ENCODE measurements at regions not wholly inside any gene's neighbourhood (a gene's known extent, or its start where the extent isn't known, plus 50 kb on each side); places are given as distances from the start of the nearest gene placed in this dataset.

DNA sequence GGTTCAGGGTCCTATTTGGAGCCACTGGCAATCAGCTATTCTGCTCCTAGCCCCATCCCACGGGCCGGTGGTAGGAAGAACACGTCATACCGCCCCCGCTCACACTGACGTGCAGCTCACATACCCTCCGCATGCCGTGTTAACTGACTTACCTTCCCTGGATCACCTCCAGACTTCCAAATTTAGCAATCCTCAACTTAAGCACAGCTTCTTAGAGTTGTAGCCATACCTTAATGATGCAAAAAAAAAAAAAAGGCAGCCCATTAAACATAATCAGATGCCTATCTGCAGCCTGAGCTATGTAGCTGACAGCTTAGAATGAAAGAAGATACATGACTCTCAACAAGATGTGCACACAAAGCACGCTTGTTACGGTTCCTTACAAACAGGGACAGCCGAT, 93.0 kb downstream of the IRX2 start:
- Histone ChIP-seq H3K4me2 (ENCODE audit: low read length) (no peak overlapping the region), H3K36me3 (ENCODE audit: insufficient read depth, low read length) (no peaks in the 10 kb centered on the region), H3K27ac (ENCODE audit: low read depth, low read length, poor library complexity, severe bottlenecking) (no peak overlapping the region), H3K27me3 (ENCODE audit: insufficient read depth, low read length) (no peaks in the 10 kb centered on the region), H3K4me1 (ENCODE audit: insufficient read depth, low read length, severe bottlenecking) (no peaks in the 10 kb centered on the region), H3K9me2 (ENCODE audit: low read depth, low read length) (no peaks in the 10 kb centered on the region), H3K9ac (ENCODE audit: low read length) (no peak overlapping the region), H4K20me1 (ENCODE audit: insufficient read depth, low read length) (no peaks in the 10 kb centered on the region), H3K9me3 (ENCODE audit: low read length) (no peaks in the 10 kb centered on the region), H3F3A (ENCODE audit: insufficient read depth, low read length) (no peaks in the 10 kb centered on the region), H3K79me2 (ENCODE audit: insufficient read depth, low read length) (no peaks in the 10 kb centered on the region), H2AFZ (ENCODE audit: low read length) (no peak overlapping the region), H3K4me3 (ENCODE audit: low read depth, low read length, poor library complexity, severe bottlenecking) (no peak overlapping the region)
- TF ChIP-seq, protein P1, sequence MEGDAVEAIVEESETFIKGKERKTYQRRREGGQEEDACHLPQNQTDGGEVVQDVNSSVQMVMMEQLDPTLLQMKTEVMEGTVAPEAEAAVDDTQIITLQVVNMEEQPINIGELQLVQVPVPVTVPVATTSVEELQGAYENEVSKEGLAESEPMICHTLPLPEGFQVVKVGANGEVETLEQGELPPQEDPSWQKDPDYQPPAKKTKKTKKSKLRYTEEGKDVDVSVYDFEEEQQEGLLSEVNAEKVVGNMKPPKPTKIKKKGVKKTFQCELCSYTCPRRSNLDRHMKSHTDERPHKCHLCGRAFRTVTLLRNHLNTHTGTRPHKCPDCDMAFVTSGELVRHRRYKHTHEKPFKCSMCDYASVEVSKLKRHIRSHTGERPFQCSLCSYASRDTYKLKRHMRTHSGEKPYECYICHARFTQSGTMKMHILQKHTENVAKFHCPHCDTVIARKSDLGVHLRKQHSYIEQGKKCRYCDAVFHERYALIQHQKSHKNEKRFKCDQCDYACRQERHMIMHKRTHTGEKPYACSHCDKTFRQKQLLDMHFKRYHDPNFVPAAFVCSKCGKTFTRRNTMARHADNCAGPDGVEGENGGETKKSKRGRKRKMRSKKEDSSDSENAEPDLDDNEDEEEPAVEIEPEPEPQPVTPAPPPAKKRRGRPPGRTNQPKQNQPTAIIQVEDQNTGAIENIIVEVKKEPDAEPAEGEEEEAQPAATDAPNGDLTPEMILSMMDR (IDR thresholded peaks at IDR 0.05; ENCODE audit: low read length) = no peak
- TF ChIP-seq EZH2 (IDR thresholded peaks at IDR 0.05; ENCODE audit: borderline replicate concordance, low read length) = no peak

GRCh38 chr5:2657151-2657550, 94.3 kb downstream of the IRX2 start:
- H3K9me3 ChIP-seq (ENCODE audit: low read length) = no peaks in the 10 kb centered on the region
- H3K4me1 ChIP-seq (ENCODE audit: insufficient read depth, low read length, severe bottlenecking) = no peaks in the 10 kb centered on the region
- H3K27ac ChIP-seq (ENCODE audit: low read depth, low read length, poor library complexity, severe bottlenecking) = no peak overlapping the region
- H3F3A ChIP-seq (ENCODE audit: insufficient read depth, low read length) = no peaks in the 10 kb centered on the region
- H3K4me2 ChIP-seq (ENCODE audit: low read length) = no peak overlapping the region
- H4K20me1 ChIP-seq (ENCODE audit: insufficient read depth, low read length) = no peaks in the 10 kb centered on the region
- no peak overlapping the region for H2AFZ ChIP-seq (ENCODE audit: low read length)
- no peaks in the 10 kb centered on the region for H3K9me2 ChIP-seq (ENCODE audit: low read depth, low read length)
- H3K36me3 ChIP-seq (ENCODE audit: insufficient read depth, low read length) = no peaks in the 10 kb centered on the region
- no peak for TF ChIP-seq EZH2 (IDR thresholded peaks at IDR 0.05; ENCODE audit: borderline replicate concordance, low read length)
- TF ChIP-seq, protein P1 (IDR thresholded peaks at IDR 0.05; ENCODE audit: low read length) = no peak
- no peaks in the 10 kb centered on the region for H3K79me2 ChIP-seq (ENCODE audit: insufficient read depth, low read length)
- no peaks in the 10 kb centered on the region for H3K27me3 ChIP-seq (ENCODE audit: insufficient read depth, low read length)
- H3K9ac ChIP-seq (ENCODE audit: low read length) = no peak overlapping the region
- no peak overlapping the region for H3K4me3 ChIP-seq (ENCODE audit: low read depth, low read length, poor library complexity, severe bottlenecking)

DNA sequence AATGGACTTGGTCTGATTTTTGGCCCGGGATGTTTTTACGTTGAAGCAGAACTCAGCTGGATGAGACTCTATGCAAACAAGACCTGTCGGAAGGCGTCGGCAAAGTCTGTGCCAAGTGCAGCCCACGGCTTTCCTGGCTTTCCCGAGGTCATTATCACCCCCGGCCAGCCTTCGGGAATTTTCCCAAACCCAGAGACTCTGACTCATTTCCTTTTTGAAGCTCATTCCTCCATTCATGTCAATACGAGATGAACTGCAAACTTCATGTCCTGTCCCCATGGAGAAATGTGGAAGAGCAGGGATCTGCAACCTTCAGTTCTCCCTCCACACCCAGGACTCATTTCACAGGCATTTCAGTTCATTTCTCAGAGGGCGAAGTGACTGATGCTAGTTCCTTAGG, 95.3 kb downstream of the IRX2 start:
- TF ChIP-seq, protein P1 (IDR thresholded peaks at IDR 0.05; ENCODE audit: low read length) = no peak
- TF ChIP-seq EZH2 (IDR thresholded peaks at IDR 0.05; ENCODE audit: borderline replicate concordance, low read length) = no peak
- Histone ChIP-seq H3K4me1 (ENCODE audit: insufficient read depth, low read length, severe bottlenecking) (no peaks in the 10 kb centered on the region), H3K79me2 (ENCODE audit: insufficient read depth, low read length) (no peaks in the 10 kb centered on the region), H3K27me3 (ENCODE audit: insufficient read depth, low read length) (no peaks in the 10 kb centered on the region), H3K27ac (ENCODE audit: low read depth, low read length, poor library complexity, severe bottlenecking) (no peak overlapping the region), H3K9ac (ENCODE audit: low read length) (no peak overlapping the region), H3K4me2 (ENCODE audit: low read length) (no peak overlapping the region), H3K36me3 (ENCODE audit: insufficient read depth, low read length) (no peaks in the 10 kb centered on the region), H3K9me2 (ENCODE audit: low read depth, low read length) (no peaks in the 10 kb centered on the region), H2AFZ (ENCODE audit: low read length) (no peak overlapping the region), H4K20me1 (ENCODE audit: insufficient read depth, low read length) (no peaks in the 10 kb centered on the region), H3K4me3 (ENCODE audit: low read depth, low read length, poor library complexity, severe bottlenecking) (no peak overlapping the region), H3F3A (ENCODE audit: insufficient read depth, low read length) (no peaks in the 10 kb centered on the region), H3K9me3 (ENCODE audit: low read length) (no peaks in the 10 kb centered on the region)

Data from OCI-LY1 (cell line).